Suprapubic skin (tissue), 4 donors: ENCODE measurements at regions not wholly inside any gene's neighbourhood (a gene's known extent, or its start where the extent isn't known, plus 50 kb on each side); places are given as distances from the start of the nearest gene placed in this dataset.

Experiments
- EP300 ChIP-seq: sonication (generic); formaldehyde crosslinking; IDR thresholded peaks from one replicate; pipeline ENCODE4 v1.6.1; 2017; ENCODE audit warnings: antibody characterized with exemption
- POLR2A ChIP-seq, 2 donors: fragments of 450-650 bp; IDR thresholded peaks; one replicate each; pipeline ENCODE4 v1.6.1; 2017; ENCODE audit warnings: antibody characterized with exemption in 2 of 2, mild to moderate bottlenecking in 2 of 2, moderate library complexity in 2 of 2
- POLR2AphosphoS5 ChIP-seq, 3 donors: sonication (generic); formaldehyde crosslinking; IDR thresholded peaks; one replicate each; pipeline ENCODE4 v1.6.1; 2017; ENCODE audit warnings: antibody characterized with exemption in 3 of 3
- TF ChIP-seq, protein P1 (sequence below), 2 donors: fragments of 200-600 bp in 1 of 2; fragments of 450-650 bp in 1 of 2; sonication (generic) in 1 of 2; IDR thresholded peaks; one replicate each; pipeline ENCODE4 v1.5.1; 2016 to 2019; ENCODE audit warnings: antibody characterized with exemption in 2 of 2, mild to moderate bottlenecking in 1 of 2, moderate library complexity in 1 of 2

DNA sequence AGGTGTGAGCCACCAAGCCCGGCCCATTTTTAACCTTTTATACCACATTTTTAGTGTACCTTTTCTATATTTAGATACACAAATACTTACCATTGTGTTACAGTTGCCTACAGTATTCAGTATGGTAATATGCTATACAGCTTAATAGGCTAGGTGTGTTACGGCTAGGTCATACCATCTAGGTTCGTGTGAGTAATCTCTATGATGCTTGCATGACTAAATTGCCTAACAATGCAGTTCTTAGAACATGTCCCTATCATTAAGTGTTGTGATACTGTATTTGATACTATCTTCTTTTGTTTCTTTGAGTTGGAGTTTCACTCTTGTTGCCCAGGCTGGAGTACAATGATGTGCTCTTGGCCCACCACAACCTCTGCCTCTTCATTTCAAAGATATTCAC, 387.7 kb upstream of the SASH1 start:
- no peak for TF ChIP-seq POLR2A (IDR thresholded peaks at IDR 0.05)
- TF ChIP-seq POLR2AphosphoS5 (IDR thresholded peaks at IDR 0.05), result no peak
- TF ChIP-seq, protein P1, sequence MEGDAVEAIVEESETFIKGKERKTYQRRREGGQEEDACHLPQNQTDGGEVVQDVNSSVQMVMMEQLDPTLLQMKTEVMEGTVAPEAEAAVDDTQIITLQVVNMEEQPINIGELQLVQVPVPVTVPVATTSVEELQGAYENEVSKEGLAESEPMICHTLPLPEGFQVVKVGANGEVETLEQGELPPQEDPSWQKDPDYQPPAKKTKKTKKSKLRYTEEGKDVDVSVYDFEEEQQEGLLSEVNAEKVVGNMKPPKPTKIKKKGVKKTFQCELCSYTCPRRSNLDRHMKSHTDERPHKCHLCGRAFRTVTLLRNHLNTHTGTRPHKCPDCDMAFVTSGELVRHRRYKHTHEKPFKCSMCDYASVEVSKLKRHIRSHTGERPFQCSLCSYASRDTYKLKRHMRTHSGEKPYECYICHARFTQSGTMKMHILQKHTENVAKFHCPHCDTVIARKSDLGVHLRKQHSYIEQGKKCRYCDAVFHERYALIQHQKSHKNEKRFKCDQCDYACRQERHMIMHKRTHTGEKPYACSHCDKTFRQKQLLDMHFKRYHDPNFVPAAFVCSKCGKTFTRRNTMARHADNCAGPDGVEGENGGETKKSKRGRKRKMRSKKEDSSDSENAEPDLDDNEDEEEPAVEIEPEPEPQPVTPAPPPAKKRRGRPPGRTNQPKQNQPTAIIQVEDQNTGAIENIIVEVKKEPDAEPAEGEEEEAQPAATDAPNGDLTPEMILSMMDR (IDR thresholded peaks at IDR 0.05), result no peak
- TF ChIP-seq EP300, result no peak
